ENCODE measurements at regions not wholly inside any gene's neighbourhood (a gene's known extent, or its start where the extent isn't known, plus 50 kb on each side); places are given as distances from the start of the nearest gene placed in this dataset.
A peak's percentile ranks its signal among the peaks of the same experiment; 100 is the strongest.

- H3K4me3 ChIP-seq (ENCODE audit: low read depth, low read length): no peak overlapping the region
- peaks cover 58% of the 10 kb centered on the region for H3K4me1 ChIP-seq (ENCODE audit: control insufficient read depth, insufficient read depth, low read length)
- no peaks in the 10 kb centered on the region for H3K27me3 ChIP-seq (ENCODE audit: control insufficient read depth, insufficient read depth, low read length)
- no peaks in the 10 kb centered on the region for H3K36me3 ChIP-seq (ENCODE audit: control insufficient read depth, insufficient read depth, low read length)
- H3K9me3 ChIP-seq (ENCODE audit: control insufficient read depth, insufficient read depth, low read length): no peaks in the 10 kb centered on the region
- no peak overlapping the region for H3K27ac ChIP-seq (ENCODE audit: low read depth, low read length)
- DNase-seq (ENCODE audit: low read depth in 4 of 6, low spot score in 6 of 6): no peak
- 100% methylated on average over 2 of the region's 4 CpGs for WGBS (ENCODE audit: insufficient coverage)
Measured at GRCh38 chr2:71934595-71935261, 212.9 kb downstream of the CYP26B1 start.

- Histone ChIP-seq H3K9me3 (ENCODE audit: control insufficient read depth, insufficient read depth, low read length) (no peaks in the 10 kb centered on the region), H3K36me3 (ENCODE audit: control insufficient read depth, insufficient read depth, low read length) (no peaks in the 10 kb centered on the region), H3K27ac (ENCODE audit: low read depth, low read length) (no peak overlapping the region), H3K4me3 (ENCODE audit: low read depth, low read length) (no peak overlapping the region), H3K4me1 (ENCODE audit: control insufficient read depth, insufficient read depth, low read length) (peaks cover 58% of the 10 kb centered on the region), H3K27me3 (ENCODE audit: control insufficient read depth, insufficient read depth, low read length) (no peaks in the 10 kb centered on the region)
- WGBS (ENCODE audit: insufficient coverage): 55% methylated on average over 2 of the region's 2 CpGs
- DNase-seq (ENCODE audit: low read depth in 4 of 6, low spot score in 6 of 6): no peak
Measured at GRCh38 chr2:71934320-71934593, 213.4 kb downstream of the CYP26B1 start.

GRCh38 chr2:71933467-71934319 is 214.0 kb downstream of the CYP26B1 start:
- 84% methylated on average over 8 of the region's 8 CpGs for WGBS (ENCODE audit: insufficient coverage)

GRCh38 chr2:71932780-71933466 is 214.7 kb downstream of the CYP26B1 start:
- H3K27ac ChIP-seq (ENCODE audit: low read depth, low read length): no peak overlapping the region
- peaks cover 58% of the 10 kb centered on the region for H3K4me1 ChIP-seq (ENCODE audit: control insufficient read depth, insufficient read depth, low read length)
- DNase-seq (ENCODE audit: low read depth in 4 of 6, low spot score in 6 of 6): no peak
- WGBS (ENCODE audit: insufficient coverage): 93% methylated on average over 11 of the region's 13 CpGs
- no peaks in the 10 kb centered on the region for H3K36me3 ChIP-seq (ENCODE audit: control insufficient read depth, insufficient read depth, low read length)
- H3K4me3 ChIP-seq (ENCODE audit: low read depth, low read length): no peak overlapping the region
- no peaks in the 10 kb centered on the region for H3K27me3 ChIP-seq (ENCODE audit: control insufficient read depth, insufficient read depth, low read length)
- no peaks in the 10 kb centered on the region for H3K9me3 ChIP-seq (ENCODE audit: control insufficient read depth, insufficient read depth, low read length)

More at GRCh38 chr2:71933467-71934319, 214.0 kb downstream of the CYP26B1 start:
- Histone ChIP-seq H3K4me1 (ENCODE audit: control insufficient read depth, insufficient read depth, low read length) (peaks cover 58% of the 10 kb centered on the region), H3K4me3 (ENCODE audit: low read depth, low read length) (no peak overlapping the region), H3K9me3 (ENCODE audit: control insufficient read depth, insufficient read depth, low read length) (no peaks in the 10 kb centered on the region), H3K27me3 (ENCODE audit: control insufficient read depth, insufficient read depth, low read length) (no peaks in the 10 kb centered on the region), H3K36me3 (ENCODE audit: control insufficient read depth, insufficient read depth, low read length) (no peaks in the 10 kb centered on the region), H3K27ac (ENCODE audit: low read depth, low read length) (no peak overlapping the region)
- DNase-seq (ENCODE audit: low read depth in 4 of 6, low spot score in 6 of 6): no peak

- 42% methylated on average over 10 of the region's 13 CpGs for WGBS (ENCODE audit: insufficient coverage)
- Histone ChIP-seq H3K36me3 (ENCODE audit: control insufficient read depth, insufficient read depth, low read length) (no peaks in the 10 kb centered on the region), H3K4me1 (ENCODE audit: control insufficient read depth, insufficient read depth, low read length) (peaks cover 58% of the 10 kb centered on the region), H3K27me3 (ENCODE audit: control insufficient read depth, insufficient read depth, low read length) (no peaks in the 10 kb centered on the region), H3K9me3 (ENCODE audit: control insufficient read depth, insufficient read depth, low read length) (no peaks in the 10 kb centered on the region), H3K4me3 (ENCODE audit: low read depth, low read length) (no peak overlapping the region), H3K27ac (ENCODE audit: low read depth, low read length) (peak overlapping the region; percentile 15)
- DNase-seq (ENCODE audit: low read depth in 4 of 6, low spot score in 6 of 6): peak in 5 of 6 donors; percentile 24 to 58 (median 33)
Measured at GRCh38 chr2:71932037-71932779, 215.5 kb downstream of the CYP26B1 start.

GRCh38 chr2:71930049-71930681 is 217.5 kb downstream of the CYP26B1 start:
- no peaks in the 10 kb centered on the region for H3K9me3 ChIP-seq (ENCODE audit: control insufficient read depth, insufficient read depth, low read length)
- no peak overlapping the region for H3K4me3 ChIP-seq (ENCODE audit: low read depth, low read length)
- peaks cover 50% of the 10 kb centered on the region for H3K4me1 ChIP-seq (ENCODE audit: control insufficient read depth, insufficient read depth, low read length)
- no peak overlapping the region for H3K27ac ChIP-seq (ENCODE audit: low read depth, low read length)
- H3K27me3 ChIP-seq (ENCODE audit: control insufficient read depth, insufficient read depth, low read length): no peaks in the 10 kb centered on the region
- no peaks in the 10 kb centered on the region for H3K36me3 ChIP-seq (ENCODE audit: control insufficient read depth, insufficient read depth, low read length)
- WGBS (ENCODE audit: insufficient coverage): 59% methylated on average over 7 of the region's 12 CpGs
- DNase-seq (ENCODE audit: low read depth in 4 of 6, low spot score in 6 of 6): peak in 1 of 6 donors; percentile 30

- H3K36me3 ChIP-seq (ENCODE audit: control insufficient read depth, insufficient read depth, low read length): no peaks in the 10 kb centered on the region
- H3K9me3 ChIP-seq (ENCODE audit: control insufficient read depth, insufficient read depth, low read length): no peaks in the 10 kb centered on the region
- no peaks in the 10 kb centered on the region for H3K27me3 ChIP-seq (ENCODE audit: control insufficient read depth, insufficient read depth, low read length)
- no peak for DNase-seq (ENCODE audit: low read depth in 4 of 6, low spot score in 6 of 6)
- 100% methylated on average over 2 of the region's 2 CpGs for WGBS (ENCODE audit: insufficient coverage)
- H3K27ac ChIP-seq (ENCODE audit: low read depth, low read length): no peak overlapping the region
- peaks cover 42% of the 10 kb centered on the region for H3K4me1 ChIP-seq (ENCODE audit: control insufficient read depth, insufficient read depth, low read length)
- no peak overlapping the region for H3K4me3 ChIP-seq (ENCODE audit: low read depth, low read length)
Measured at GRCh38 chr2:71929482-71929772, 218.2 kb downstream of the CYP26B1 start.

GRCh38 chr2:71928734-71929481 is 218.8 kb downstream of the CYP26B1 start:
- no peak overlapping the region for H3K4me3 ChIP-seq (ENCODE audit: low read depth, low read length)
- DNase-seq (ENCODE audit: low read depth in 4 of 6, low spot score in 6 of 6): no peak
- no peaks in the 10 kb centered on the region for H3K9me3 ChIP-seq (ENCODE audit: control insufficient read depth, insufficient read depth, low read length)
- no peak overlapping the region for H3K27ac ChIP-seq (ENCODE audit: low read depth, low read length)
- WGBS (ENCODE audit: insufficient coverage): 83% methylated on average over 11 of the region's 11 CpGs
- H3K4me1 ChIP-seq (ENCODE audit: control insufficient read depth, insufficient read depth, low read length): peaks cover 37% of the 10 kb centered on the region
- no peaks in the 10 kb centered on the region for H3K36me3 ChIP-seq (ENCODE audit: control insufficient read depth, insufficient read depth, low read length)
- H3K27me3 ChIP-seq (ENCODE audit: control insufficient read depth, insufficient read depth, low read length): no peaks in the 10 kb centered on the region
